Globus pallidus (tissue), 1 donor: ENCODE measurements at regions not wholly inside any gene's neighbourhood (a gene's known extent, or its start where the extent isn't known, plus 50 kb on each side); places are given as distances from the start of the nearest gene placed in this dataset.
"Not testable (repeated sequence)": the region's sequence is repeated elsewhere in the genome, so short reads cannot be mapped to it uniquely, and the experiment has no call there.

Experiments
- DNase-seq: peaks from one replicate; pipeline ENCODE4 v3.0.0-alpha.2; 2015; ENCODE audit warnings: low spot score

GRCh38 chr10:60569681-60570080, 180.0 kb upstream of the ANK3 start:
- DNase-seq: no peak

DNA sequence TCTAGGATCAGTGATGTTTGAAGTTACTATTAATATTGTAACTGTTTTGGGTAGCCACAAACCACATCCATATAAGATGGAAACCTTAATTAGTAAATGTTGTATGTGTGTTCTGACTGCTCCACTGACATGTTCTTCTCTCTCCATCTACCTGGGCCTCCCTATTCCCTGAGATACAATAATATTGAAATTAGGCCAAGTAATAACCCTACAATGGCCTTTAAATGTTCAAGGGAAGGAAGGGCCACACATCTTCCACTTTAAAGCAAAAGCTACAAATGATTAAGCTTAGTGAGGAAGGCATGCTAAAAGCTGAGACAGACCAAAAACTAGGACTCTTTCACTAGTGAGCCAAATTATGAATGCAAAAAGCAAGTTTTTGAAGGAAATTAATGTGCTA, 176.4 kb upstream of the ANK3 start:
- DNase-seq: no peak

DNA sequence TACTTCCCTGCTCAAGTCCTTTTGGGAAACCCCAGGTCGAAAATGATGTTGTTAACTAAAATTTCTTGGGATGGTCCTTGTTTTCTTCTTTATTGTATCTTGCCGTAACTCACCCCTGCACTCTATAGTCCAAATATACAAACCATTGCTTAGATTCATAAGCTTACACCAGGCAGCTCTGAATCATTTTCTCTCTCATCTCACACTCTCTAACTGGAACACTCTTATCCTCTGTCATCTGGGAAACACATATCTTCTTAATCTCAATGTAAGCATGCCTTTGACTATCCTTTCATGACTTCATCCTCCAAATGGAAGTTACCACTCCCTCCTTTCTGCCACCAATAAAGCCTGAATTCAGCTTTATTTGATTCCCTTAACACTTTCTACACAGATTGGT, 175.8 kb upstream of the ANK3 start:
- no peak for DNase-seq

DNA sequence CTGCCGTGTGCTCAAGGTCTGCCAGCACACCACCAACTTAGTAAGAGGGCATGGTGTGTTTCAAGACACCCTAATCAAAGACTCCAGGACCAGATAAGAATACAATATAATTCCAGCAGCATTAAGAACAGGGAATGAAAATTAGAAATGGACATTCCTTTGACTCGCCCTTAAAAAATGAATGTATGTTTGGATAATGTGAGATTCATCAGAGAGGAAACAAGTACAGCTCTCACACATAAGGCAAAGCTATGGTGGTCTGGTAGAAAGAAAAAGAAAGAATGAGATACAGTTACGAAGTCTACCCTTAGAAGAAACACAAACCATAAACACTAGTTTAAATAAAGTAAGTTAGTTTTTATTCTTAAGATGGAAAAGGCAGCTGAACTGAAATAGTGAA, 174.8 kb upstream of the ANK3 start:
- DNase-seq: no peak

- no peak for DNase-seq
Measured at GRCh38 chr10:60560451-60560850, 170.8 kb upstream of the ANK3 start.

DNA sequence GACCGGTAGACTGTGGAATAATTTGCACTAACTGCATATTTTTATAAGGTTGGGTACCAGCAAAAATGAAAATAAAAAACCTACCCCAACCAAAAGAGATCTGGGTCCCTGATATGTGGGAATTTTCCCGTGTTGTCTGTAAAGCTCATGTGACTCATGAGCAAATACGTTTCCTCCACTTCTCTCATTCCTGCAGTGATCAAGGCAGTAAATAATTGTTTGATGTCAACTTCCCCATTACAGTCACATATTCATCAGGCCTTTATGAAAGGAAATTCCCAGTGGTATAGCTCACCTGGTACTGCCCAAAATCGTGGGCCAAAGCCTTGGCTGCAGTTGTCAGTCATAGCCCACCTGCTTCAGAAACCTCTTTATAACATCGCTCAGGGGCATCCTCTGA, 166.0 kb upstream of the ANK3 start:
- no peak for DNase-seq

GRCh38 chr10:60549686-60550085, 160.0 kb upstream of the ANK3 start:
- no peak for DNase-seq

DNA sequence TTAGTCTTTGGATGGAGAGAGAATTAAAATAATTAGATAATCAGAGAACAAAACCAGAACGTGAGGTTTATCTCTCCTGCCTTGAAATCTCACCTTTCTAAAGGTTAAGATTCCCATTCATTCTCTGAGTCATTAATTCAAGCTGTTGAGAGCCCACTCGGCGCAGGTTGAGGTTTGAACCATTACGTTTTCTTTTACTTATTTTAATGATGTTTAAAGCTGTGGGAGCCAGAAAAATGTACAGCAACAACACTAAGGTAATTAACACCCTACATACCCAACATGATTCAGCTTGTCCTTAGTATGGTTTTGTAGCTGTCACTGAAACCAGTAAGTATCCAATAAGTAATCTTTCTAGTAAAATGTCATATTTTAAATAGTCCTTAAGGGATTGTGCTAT, 153.0 kb upstream of the ANK3 start:
- no peak for DNase-seq

DNA sequence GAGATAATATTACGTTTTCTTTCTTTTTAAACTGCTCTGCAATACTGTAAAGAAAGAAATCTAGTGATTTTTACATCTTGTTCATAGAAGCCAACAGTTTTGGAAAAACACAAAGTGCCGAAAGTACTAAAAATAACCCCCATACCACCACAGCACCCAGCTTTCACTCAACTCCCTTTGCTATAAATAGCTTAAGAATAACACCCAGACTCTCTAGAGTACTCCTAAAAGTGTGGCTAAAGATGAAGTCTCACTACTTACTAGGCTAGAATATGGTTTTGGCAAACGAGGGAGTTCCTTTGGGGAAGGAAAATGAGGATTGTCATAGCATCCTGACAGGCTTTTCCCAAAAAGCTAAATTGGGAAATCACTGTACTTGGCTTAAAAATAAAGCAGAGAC, 151.8 kb upstream of the ANK3 start:
- no peak for DNase-seq

DNA sequence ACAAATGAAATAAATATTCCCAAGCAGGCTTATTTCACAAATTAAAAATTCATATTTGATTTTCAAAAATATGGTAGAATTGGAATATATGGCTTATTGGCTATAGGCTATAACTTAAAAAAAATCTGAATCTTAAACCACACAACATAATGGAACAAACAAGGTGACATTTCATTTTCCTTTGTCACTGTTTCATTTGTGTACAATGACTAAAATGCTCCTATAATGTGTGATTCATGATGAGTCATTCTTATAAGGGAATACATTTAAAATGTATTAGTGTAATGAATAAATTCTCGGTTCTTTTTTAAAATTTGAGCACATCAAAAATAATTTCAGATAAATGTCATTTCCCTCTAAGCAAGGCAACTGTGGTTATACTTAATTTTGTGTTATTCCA, 148.0 kb upstream of the ANK3 start:
- no peak for DNase-seq

- no peak for DNase-seq
Measured at GRCh38 chr10:60536529-60537114, 146.9 kb upstream of the ANK3 start.

DNA sequence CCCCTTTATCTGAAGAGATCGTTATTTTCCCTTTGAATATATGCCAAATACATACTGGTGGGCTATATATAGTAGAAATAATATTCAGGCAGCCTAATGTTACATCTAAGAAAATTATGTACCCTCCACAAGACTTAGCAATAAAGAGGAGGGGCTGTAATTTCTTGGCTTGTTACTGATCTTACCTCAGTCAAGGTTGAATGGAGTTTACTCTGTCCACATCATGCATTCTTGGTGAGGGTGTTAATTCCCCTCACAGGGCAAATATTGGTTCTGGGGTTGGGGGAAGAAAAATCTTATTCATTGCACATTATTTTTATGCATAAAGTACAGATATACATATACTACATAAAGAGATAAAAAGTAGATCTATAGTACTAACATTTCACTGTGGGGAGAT, 145.8 kb upstream of the ANK3 start:
- DNase-seq: no peak

DNA sequence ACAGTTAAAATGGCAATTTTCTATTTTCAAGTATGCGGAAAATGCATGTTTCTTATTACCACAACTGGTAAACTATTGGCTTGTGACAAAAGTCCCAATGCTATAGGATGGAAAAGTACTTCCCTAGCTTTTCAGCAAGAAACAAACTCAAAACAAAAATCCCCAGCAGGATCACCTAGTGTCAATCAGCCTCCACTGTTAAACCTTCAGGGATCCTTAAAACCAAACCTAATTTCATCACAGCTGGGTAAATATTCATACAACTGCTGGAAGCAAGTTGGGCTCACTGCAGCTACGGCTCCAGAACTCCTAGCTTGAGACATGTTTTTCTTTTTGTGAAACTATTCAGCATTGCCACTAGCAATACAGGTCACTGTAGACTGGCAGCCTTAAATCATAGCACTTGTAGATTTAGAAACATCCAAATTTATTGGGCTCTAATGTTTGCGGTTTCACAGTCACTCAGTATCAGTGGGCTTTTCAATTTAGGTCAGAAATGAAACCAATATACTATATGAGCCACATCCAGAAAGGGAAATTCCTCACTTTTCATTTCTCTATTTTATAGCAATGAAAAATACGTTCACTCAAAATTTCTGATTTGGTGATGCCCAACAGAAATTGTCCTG, 145.2 kb upstream of the ANK3 start:
- DNase-seq: no peak

DNA sequence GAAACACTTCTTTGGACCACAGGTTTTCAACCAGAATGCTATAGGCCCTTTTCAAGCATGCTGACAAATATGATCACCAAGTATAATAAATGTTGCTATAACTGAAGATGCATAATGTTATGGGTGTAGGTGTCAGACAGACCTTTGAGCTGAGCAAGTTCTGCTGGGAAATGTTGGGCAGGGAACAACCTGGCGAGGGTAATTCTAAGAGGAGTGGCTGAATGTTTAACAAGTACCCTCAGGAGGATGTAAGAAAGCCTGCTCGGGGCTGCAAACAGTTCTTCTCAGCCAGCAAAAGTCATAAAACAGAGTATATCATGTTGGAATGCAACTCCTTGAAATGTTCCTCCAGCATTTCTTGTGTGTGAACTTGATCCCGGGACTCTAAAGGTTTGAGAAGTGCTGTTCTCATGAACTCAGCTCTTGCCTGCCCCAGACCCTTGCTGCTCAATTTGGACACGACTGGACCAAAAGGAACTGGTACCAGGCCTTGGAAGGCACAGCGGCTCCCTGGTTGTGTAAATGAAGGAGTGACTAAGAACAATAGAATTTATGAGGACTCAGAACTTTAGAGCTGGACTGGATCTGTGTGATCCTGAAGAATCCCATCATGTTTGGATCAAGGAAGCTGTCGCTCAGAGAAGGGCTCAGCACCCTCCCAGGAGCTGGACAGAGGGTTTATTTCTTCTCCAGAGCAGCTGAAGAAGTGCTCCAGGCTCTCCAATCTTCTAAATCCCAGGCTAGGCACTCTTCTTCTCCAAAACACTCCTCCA, 143.2 kb upstream of the ANK3 start:
- no peak for DNase-seq

DNA sequence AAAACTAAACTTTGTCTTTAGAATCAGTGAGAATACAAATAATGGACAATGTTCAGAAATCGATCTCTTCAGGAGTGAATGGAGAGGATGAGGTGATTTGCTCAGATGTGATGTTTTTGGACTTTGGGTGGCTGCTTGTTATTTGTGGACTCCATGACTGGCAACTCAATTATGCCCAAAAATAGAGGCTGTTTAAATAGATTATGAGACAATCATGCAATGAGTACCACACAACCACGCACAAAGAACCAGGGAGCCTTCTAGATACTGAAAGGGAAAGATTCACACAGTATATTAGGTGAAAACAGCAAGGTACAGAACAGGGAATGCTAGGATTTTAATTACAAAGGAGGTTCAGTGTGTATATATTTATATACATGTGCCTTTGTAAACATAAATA, 141.3 kb upstream of the ANK3 start:
- no peak for DNase-seq

DNA sequence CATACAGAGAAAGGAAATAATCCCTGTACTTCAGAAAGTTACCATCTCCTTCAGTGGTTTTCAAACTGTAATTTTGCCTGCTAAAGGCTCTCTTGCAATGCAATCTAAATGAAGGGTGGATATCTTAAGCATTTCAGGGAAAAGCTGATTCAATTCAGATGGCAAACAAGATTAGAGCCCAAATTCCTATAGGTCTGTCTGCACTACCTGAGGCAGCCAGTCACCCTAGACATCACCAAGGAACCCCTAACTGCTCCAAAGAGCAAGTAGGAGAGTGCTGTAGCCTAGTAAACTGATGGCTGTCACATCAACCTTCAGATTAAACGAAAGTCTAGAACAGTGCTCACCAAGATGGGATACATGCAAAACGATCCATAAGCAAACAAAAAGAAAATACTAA, 138.0 kb upstream of the ANK3 start:
- no peak for DNase-seq

GRCh38 chr10:60525716-60526585, 136.3 kb upstream of the ANK3 start:
- DNase-seq: peak; percentile 80

GRCh38 chr10:60524541-60524940, 134.9 kb upstream of the ANK3 start:
- no peak for DNase-seq

DNA sequence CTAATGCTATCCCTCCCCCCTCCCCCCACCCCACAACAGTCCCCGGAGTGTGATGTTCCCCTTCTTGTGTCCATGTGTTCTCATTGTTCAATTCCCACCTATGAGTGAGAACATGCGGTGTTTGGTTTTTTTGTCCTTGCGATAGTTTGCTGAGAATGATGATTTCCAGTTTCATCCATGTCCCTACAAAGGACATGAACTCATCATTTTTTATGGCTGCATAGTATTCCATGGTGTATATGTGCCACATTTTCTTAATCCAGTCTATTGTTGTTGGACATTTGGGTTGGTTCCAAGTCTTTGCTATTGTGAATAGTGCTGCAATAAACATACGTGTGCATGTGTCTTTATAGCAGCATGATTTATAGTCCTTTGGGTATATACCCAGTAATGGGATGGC, 133.7 kb upstream of the ANK3 start:
- DNase-seq: not testable (repeated sequence)

DNA sequence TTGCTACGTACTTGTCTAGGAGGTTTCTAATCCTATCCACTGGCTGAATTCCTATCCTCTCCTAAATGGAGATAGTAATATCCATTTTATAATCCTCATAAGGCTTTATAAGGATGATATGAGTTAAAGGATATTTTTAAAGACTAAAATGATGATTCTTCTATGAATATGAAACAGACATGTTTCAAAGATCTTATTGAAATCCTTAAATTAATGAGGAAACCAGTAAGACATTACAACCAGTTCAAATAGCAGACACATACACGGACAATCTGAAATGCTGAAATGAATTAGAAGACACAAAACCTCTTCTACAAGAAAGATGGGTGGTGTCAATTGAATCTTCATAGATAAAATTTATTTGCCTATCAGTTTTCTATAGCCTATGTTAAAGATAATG, 132.9 kb upstream of the ANK3 start:
- DNase-seq: no peak

GRCh38 chr10:60521974-60522405, 132.3 kb upstream of the ANK3 start:
- DNase-seq: no peak

GRCh38 chr10:60518745-60519144, 129.1 kb upstream of the ANK3 start:
- DNase-seq: no peak

DNA sequence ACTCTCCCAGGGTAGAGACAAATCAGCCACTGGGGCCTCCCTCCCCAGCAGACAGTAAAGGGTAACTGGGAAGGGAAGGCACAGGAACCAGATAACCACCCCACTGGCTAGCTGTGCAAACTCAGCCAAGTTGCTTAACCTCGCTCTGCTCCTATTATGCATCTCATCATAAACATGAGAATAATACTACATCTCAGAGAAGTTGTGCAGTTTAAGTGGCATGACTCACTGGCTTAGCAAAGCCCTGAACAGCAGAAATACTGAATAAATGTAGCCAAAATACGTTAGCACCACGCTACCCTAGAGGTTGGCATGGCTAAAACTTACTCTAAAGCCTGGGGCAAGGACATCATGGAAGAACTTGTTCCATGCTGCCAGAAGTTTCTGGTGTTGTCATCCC, 128.1 kb upstream of the ANK3 start:
- DNase-seq: no peak
